ENCODE measurements at regions not wholly inside any gene's neighbourhood (a gene's known extent, or its start where the extent isn't known, plus 50 kb on each side); places are given as distances from the start of the nearest gene placed in this dataset.

DNA sequence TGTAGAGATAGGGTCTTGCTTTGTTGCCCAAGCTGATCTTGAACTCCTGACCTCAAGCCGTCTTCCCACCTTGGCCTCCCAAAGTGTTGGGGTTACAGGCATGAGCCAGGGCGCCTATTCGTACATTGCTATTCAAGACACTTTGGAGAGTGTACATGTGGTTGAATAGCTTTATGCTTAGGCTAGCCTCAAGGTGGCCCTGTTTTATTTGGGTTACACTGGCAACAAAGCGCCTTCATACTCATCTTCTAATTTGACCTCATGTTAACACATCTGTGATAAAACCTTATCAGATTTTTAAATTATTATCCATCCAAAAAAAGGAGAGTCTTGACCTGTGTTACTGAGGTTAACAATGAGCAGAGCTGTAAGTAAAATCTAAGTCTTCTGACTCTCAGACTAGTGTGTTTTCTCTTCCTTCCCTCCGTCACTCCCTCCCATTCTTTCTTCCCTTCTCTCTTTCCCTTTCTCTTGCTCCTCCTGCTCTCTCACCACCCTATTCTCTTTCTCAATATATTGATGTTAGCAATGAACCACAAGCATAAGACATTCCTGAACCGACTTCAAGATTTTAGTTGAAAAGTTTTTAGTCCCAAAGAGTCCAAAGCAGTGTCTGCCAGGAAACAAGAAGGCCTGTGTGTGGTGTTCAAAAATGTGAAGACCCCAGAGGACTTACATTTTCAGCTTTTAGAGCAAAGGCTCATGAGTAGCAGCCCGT, 603.7 kb upstream of the CFAP20DC start:
- DNase-seq (ENCODE audit: insufficient read length, low spot score): no peak
- FAIRE-seq: no peak
- TF ChIP-seq, protein P1, sequence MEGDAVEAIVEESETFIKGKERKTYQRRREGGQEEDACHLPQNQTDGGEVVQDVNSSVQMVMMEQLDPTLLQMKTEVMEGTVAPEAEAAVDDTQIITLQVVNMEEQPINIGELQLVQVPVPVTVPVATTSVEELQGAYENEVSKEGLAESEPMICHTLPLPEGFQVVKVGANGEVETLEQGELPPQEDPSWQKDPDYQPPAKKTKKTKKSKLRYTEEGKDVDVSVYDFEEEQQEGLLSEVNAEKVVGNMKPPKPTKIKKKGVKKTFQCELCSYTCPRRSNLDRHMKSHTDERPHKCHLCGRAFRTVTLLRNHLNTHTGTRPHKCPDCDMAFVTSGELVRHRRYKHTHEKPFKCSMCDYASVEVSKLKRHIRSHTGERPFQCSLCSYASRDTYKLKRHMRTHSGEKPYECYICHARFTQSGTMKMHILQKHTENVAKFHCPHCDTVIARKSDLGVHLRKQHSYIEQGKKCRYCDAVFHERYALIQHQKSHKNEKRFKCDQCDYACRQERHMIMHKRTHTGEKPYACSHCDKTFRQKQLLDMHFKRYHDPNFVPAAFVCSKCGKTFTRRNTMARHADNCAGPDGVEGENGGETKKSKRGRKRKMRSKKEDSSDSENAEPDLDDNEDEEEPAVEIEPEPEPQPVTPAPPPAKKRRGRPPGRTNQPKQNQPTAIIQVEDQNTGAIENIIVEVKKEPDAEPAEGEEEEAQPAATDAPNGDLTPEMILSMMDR (IDR thresholded peaks at IDR 0.05; ENCODE audit: insufficient read depth, missing control alignments): no peak

DNA sequence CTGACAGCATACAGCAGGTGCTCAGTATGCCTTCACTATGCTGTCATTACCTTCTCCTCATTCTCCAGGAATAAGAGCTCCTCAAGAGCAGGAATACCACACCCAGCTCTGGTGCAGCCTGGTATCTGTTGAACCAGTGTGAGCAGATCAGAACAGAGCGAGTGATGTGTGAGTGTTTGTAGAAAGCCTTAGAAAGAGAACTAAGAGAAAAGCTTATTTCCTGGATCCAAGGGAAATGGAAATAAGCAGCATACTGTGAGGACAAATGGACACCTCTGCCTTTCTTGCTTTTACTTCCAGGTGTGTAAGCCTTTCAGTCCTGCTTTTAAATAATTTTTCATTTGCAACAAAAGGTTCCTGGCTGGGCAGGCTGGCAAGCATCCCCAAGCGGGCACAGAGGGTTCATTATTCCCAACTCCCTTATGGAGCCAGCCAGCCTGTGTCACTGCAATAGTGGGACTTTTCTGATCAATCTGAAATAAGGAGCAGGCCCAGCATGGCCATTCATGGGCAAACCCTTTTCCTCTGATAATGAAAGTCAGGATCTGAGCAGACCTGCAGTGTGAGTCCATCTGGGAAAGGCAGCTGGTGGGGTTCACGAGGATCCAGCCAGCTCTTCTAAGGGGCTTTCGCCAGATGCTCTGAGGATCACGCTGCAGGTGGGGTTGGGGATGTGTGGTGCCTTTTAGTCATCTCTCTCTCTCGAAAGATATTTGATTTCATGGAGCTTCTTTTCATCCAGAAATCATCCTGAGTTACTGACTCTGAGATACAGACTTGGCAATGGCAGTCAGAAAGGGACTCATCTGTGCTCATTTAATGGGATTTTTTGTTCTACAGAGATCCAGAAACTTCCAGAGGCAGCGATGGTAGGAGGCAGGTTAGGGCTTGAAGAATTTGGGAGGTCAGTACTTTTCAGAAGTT, 594.9 kb upstream of the CFAP20DC start:
- DNase-seq (ENCODE audit: insufficient read length, low spot score): no peak
- no peak for FAIRE-seq
- TF ChIP-seq, protein P1 (IDR thresholded peaks at IDR 0.05; ENCODE audit: insufficient read depth, missing control alignments): no peak

DNA sequence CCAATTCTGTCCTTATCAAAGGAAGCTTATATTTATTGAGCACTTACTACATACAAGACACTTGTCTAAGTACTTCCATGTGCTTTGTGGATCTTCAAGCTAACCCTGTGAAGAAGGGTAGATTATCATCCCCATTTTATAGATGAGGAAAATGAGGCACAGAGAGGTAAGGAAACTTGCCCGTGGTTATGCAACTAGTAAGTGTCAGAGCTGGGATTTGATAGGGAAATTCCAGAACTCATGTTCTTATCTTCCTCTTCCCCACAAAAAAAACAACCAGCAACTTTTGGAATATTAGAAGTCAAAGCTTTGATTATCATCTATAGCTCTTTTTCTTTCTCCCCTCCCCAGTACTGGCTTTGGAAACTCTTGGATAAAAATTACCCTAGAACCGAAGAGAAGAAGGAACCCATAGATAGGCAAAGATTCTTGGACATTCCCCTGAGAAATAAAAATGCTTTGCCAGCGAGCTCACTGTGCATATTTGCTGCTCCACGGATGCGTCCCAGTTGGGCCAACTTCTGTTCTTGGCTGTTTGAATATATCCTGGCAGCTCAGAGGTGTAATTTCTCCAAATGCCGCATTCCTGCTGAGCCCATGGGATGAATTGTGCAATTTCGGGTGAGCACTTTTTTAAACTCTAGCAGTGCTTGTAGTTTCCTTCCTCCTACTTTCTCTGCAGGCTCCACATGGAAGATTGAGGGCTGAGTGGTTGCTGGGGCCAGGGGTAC, 591.5 kb upstream of the CFAP20DC start:
- TF ChIP-seq, protein P1 (IDR thresholded peaks at IDR 0.05; ENCODE audit: insufficient read depth, missing control alignments): no peak
- DNase-seq (ENCODE audit: insufficient read length, low spot score) (no peak), FAIRE-seq (no peak)

DNA sequence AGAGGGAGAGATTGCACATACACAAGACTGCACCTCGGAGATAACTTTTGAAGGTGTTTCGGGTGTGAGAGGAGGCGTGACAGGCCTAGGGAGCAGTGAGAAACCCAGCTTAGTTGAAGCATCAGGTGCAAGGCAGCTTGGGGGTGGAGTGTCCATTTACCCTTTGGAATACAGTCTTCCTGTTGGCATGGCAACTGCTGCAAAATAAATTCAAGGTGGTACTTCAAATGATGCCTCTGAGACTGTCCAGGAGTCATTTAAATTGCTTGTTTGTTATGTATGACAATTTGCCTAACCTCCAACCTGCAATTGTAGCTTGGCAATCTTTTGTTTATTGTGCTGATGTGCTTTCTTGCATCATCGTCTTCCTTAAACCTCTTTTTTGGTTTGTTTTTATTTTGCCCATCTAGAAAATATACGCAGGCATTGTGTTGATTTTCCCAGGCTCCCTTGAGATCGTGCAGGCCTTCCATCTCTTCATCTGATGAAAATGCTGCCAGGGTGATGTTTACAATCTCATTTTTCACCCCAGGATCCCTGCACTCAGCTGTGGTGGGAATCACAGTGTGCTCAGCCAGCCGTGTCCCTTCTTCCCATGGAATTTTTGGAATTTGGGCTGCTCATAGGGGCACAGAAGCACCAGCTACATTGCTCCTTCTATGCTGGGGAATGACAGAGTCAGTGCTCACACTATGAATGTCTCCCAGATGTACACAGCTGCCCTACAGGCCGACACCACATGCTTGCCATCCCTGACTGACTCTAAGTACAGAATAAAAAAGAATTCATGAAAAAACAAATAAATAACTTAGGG, 583.1 kb upstream of the CFAP20DC start:
- TF ChIP-seq, protein P1 (IDR thresholded peaks at IDR 0.05; ENCODE audit: insufficient read depth, missing control alignments): no peak
- FAIRE-seq (no peak), DNase-seq (ENCODE audit: insufficient read length, low spot score) (no peak)

DNA sequence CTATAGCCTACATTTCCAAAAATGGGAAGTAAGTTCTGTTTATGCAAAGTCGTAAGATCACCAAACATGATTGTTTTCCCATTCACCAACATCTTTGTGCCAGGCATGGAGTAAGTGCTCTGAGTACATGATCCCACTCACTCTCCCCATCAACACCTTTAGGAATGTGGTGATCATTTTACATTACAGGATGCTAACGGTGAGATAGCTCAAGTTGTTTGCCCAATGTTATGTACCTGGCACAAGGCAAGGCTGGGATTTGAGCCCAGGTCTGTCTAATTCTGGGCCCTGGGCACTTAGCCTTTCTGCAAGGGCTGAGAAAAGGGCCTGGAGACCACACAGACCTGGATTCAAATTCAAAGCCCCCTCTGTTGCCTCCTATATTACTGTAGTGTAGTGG, 581.7 kb upstream of the CFAP20DC start:
- FAIRE-seq: no peak
- DNase-seq (ENCODE audit: insufficient read length, low spot score): no peak
- TF ChIP-seq, protein P1 (IDR thresholded peaks at IDR 0.05; ENCODE audit: insufficient read depth, missing control alignments): no peak

DNA sequence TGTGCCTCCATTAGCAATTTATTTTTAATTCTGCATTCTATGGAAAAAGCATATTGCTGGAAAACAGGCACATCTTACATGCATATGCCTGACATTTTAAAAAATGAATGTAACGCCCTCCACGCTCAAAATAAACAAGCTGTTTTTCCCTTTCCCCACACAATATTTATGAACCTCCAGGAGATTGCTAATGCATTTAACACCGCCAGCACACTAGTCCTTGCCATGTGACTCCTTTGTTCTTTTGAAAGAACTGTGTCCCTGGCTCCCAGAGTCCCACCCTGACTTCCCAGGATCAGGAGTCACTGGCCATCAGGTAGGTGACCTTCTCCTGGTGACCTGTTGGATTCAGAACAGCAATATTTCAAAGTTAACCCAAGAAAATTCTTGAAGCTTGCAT, 571.2 kb upstream of the CFAP20DC start:
- TF ChIP-seq, protein P1 (IDR thresholded peaks at IDR 0.05; ENCODE audit: insufficient read depth, missing control alignments): no peak
- FAIRE-seq (no peak), DNase-seq (ENCODE audit: insufficient read length, low spot score) (no peak)

Data from D721Med (cell line).